ENCODE measurements at regions not wholly inside any gene's neighbourhood (a gene's known extent, or its start where the extent isn't known, plus 50 kb on each side); places are given as distances from the start of the nearest gene placed in this dataset.

DNA sequence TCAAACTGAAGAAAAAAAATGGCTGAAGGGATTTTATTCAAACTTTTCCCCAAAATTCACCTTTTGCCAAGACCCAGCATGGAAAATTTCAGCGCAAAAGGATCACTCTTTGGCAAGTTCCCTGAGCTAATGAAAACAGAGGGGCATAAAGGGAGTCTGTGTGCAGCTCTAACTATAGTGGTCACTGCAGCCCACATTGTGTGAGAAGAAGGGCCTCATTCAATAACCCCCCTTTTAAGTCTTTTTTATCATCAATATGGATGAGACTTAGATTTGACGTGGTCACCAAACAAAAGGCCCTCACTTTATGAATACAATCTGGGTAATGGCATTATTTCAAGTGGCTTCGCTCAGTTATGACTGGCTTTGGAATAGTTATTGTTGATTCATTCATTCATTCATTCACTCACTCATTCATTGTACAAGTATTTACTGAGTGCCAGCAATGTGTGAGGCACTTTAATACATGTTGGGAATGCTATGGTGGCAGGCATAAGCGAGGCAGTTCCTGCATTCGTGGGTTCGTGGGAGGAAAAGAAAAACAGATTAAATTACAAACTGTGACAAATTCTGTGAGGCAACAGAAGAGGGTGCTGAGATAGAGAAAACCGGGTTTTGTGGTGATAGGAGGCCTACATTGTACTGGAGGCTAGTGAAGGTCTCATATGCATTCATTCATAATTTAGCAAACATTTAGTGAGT, 145.7 kb upstream of the KLF4 start:
- Mint-ChIP-seq H3K27ac (no peak overlapping the region), H3K27me3 (peaks cover 25% of the 10 kb centered on the region), H3K4me1 (ENCODE audit: low read depth) (peaks cover 2% of the 10 kb centered on the region), H3K36me3 (no peaks in the 10 kb centered on the region), H3K4me3 (no peak overlapping the region), H3K9me3 (no peaks in the 10 kb centered on the region)
- intact Hi-C loops (cut with micrococcal nuclease) = no loop called here
- ChIA-PET CTCF (no interaction called here), POLR2A (no interaction called here)
- DNase-seq = no peak

GRCh38 chr9:107633406-107633805, 143.8 kb upstream of the KLF4 start:
- Mint-ChIP-seq H3K36me3 (no peaks in the 10 kb centered on the region), H3K4me3 (no peak overlapping the region), H3K27me3 (peaks cover 12% of the 10 kb centered on the region), H3K4me1 (ENCODE audit: low read depth) (peaks cover 2% of the 10 kb centered on the region), H3K27ac (no peak overlapping the region), H3K9me3 (no peaks in the 10 kb centered on the region)
- intact Hi-C loops (cut with micrococcal nuclease) = no loop called here
- ChIA-PET POLR2A (no interaction called here), CTCF (no interaction called here)
- no peak for DNase-seq

- Mint-ChIP-seq H3K27me3 (peaks cover 10% of the 10 kb centered on the region), H3K9me3 (no peaks in the 10 kb centered on the region), H3K4me1 (ENCODE audit: low read depth) (no peaks in the 10 kb centered on the region), H3K4me3 (no peak overlapping the region), H3K36me3 (no peaks in the 10 kb centered on the region), H3K27ac (no peak overlapping the region)
- intact Hi-C loops (cut with micrococcal nuclease) = no loop called here
- no peak for DNase-seq
- POLR2A ChIA-PET = no interaction called here
- CTCF ChIA-PET = no interaction called here
Measured at GRCh38 chr9:107632661-107633060, 143.1 kb upstream of the KLF4 start.

- CTCF ChIA-PET = no interaction called here
- intact Hi-C loops (cut with micrococcal nuclease) = no loop called here
- H3K27ac Mint-ChIP-seq = no peak overlapping the region
- H3K4me3 Mint-ChIP-seq = no peak overlapping the region
- peaks cover 9% of the 10 kb centered on the region for H3K27me3 Mint-ChIP-seq
- POLR2A ChIA-PET = no interaction called here
- H3K9me3 Mint-ChIP-seq = no peaks in the 10 kb centered on the region
- H3K4me1 Mint-ChIP-seq (ENCODE audit: low read depth) = no peaks in the 10 kb centered on the region
- no peak for DNase-seq
- no peaks in the 10 kb centered on the region for H3K36me3 Mint-ChIP-seq
Measured at GRCh38 chr9:107632216-107632615, 142.6 kb upstream of the KLF4 start.

GRCh38 chr9:107631788-107632187, 142.2 kb upstream of the KLF4 start:
- H3K4me3 Mint-ChIP-seq = no peak overlapping the region
- POLR2A ChIA-PET = no interaction called here
- CTCF ChIA-PET = no interaction called here
- intact Hi-C loops (cut with micrococcal nuclease) = no loop called here
- no peak overlapping the region for H3K27ac Mint-ChIP-seq
- H3K4me1 Mint-ChIP-seq (ENCODE audit: low read depth) = no peaks in the 10 kb centered on the region
- no peaks in the 10 kb centered on the region for H3K36me3 Mint-ChIP-seq
- no peak for DNase-seq
- peaks cover 6% of the 10 kb centered on the region for H3K27me3 Mint-ChIP-seq
- no peaks in the 10 kb centered on the region for H3K9me3 Mint-ChIP-seq

- Mint-ChIP-seq H3K27me3 (no peaks in the 10 kb centered on the region), H3K4me3 (no peak overlapping the region), H3K36me3 (no peaks in the 10 kb centered on the region), H3K4me1 (ENCODE audit: low read depth) (no peaks in the 10 kb centered on the region), H3K9me3 (no peaks in the 10 kb centered on the region), H3K27ac (no peak overlapping the region)
- POLR2A ChIA-PET = no interaction called here
- CTCF ChIA-PET = no interaction called here
- no peak for DNase-seq
- intact Hi-C loops (cut with micrococcal nuclease) = no loop called here
Measured at GRCh38 chr9:107630156-107630555, 140.6 kb upstream of the KLF4 start.

GRCh38 chr9:107628444-107628843, 138.9 kb upstream of the KLF4 start:
- POLR2A ChIA-PET = no interaction called here
- no peaks in the 10 kb centered on the region for H3K27me3 Mint-ChIP-seq
- intact Hi-C loops (cut with micrococcal nuclease) = no loop called here
- no peak overlapping the region for H3K4me3 Mint-ChIP-seq
- no peak overlapping the region for H3K27ac Mint-ChIP-seq
- DNase-seq = no peak
- no peaks in the 10 kb centered on the region for H3K4me1 Mint-ChIP-seq (ENCODE audit: low read depth)
- CTCF ChIA-PET = no interaction called here
- no peaks in the 10 kb centered on the region for H3K36me3 Mint-ChIP-seq
- no peaks in the 10 kb centered on the region for H3K9me3 Mint-ChIP-seq

- H3K27me3 Mint-ChIP-seq = no peaks in the 10 kb centered on the region
- POLR2A ChIA-PET = no interaction called here
- intact Hi-C loops (cut with micrococcal nuclease) = no loop called here
Measured at GRCh38 chr9:107627781-107628180, 138.2 kb upstream of the KLF4 start.

GRCh38 chr9:107626118-107626517, 136.5 kb upstream of the KLF4 start:
- no peaks in the 10 kb centered on the region for H3K27me3 Mint-ChIP-seq
- ChIA-PET POLR2A (no interaction called here), CTCF (interaction anchor here (1.0 kb wide), 1 partner anchor 9 kb away, joined by 3 read pairs; no protein-coding TSS in a partner anchor)
- no peaks in the 10 kb centered on the region for H3K36me3 Mint-ChIP-seq
- H3K27ac Mint-ChIP-seq = no peak overlapping the region
- intact Hi-C loops (cut with micrococcal nuclease) = no loop called here
- H3K9me3 Mint-ChIP-seq = no peaks in the 10 kb centered on the region
- no peak for DNase-seq
- H3K4me1 Mint-ChIP-seq (ENCODE audit: low read depth) = no peaks in the 10 kb centered on the region
- H3K4me3 Mint-ChIP-seq = no peak overlapping the region

More at GRCh38 chr9:107627781-107628180, 138.2 kb upstream of the KLF4 start:
- no peaks in the 10 kb centered on the region for H3K36me3 Mint-ChIP-seq
- H3K9me3 Mint-ChIP-seq = no peaks in the 10 kb centered on the region
- no peak overlapping the region for H3K4me3 Mint-ChIP-seq
- DNase-seq = no peak
- H3K4me1 Mint-ChIP-seq (ENCODE audit: low read depth) = no peaks in the 10 kb centered on the region
- CTCF ChIA-PET = no interaction called here
- H3K27ac Mint-ChIP-seq = no peak overlapping the region

DNA sequence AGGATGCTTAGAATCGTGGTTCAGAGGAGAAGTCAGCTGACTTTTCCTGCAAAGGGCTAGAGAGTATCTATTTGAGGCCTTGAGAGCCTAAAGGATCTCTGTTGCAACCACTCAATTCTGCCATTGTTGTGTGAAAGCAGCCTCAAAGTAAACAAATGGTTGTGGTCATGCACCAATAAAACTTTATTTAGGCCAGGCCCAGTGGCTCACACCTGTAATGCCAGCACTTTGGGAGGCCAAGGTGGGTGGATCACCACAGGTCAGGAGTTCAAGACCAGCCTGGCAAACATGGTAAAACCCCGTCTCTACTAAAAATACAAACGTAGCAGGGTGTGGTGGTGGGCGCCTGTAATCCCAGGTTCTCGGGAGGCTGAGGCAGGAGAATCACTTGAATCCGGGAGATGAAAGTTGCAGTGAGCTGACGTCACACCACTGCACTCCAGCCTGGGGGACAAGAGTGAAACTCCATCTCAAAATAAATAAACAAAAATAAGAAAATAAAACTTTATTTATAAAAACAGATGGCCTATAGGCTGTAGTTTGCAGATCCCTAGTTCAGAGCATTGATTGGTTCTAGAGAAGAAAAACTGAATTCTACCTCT, 135.9 kb upstream of the KLF4 start:
- intact Hi-C loops (cut with micrococcal nuclease) = no loop called here
- no peak for DNase-seq
- Mint-ChIP-seq H3K27ac (no peak overlapping the region), H3K9me3 (no peaks in the 10 kb centered on the region), H3K4me3 (no peak overlapping the region), H3K36me3 (no peaks in the 10 kb centered on the region), H3K27me3 (no peaks in the 10 kb centered on the region), H3K4me1 (ENCODE audit: low read depth) (no peaks in the 10 kb centered on the region)
- CTCF ChIA-PET = interaction anchor here (0.5 to 1.0 kb wide), 2 partner anchors 8 to 1742 kb away, joined by 3 read pairs; no protein-coding TSS in a partner anchor
- POLR2A ChIA-PET = no interaction called here

DNA sequence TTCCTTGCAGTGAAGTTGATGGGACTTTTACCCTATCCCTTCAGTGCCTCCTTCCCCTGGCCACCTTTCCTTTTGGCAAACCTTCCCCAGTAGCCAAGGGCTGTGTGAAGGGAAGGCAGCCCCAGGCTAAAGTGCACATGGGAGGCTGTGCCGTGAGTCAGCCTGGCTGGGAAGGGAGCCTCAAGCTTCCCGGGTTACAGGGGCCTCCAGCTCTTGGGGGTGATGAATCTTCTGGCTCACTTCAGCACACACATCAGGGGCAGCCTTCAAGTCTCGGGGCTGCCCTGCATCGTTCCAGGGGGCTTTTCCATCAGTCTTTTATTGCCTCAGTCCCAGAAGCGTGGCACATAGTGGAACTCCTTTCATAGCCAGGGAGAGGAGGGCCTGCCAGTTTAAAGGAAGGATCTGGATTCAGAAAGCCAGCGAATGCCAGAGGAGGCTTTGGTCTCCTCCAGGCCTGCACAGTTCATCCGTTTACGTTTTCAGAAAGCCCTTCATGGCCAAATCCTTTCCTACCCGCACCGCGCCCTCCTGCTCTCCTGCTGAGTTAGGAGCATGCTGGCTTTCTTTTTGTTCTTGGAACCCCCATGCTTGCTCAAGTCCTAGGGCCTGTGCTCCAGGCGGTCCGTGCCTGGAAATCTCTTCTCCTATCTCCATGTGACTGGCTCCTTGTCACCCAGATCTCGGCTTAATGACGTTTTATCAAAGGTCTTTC, 134.8 kb upstream of the KLF4 start:
- ChIA-PET POLR2A (no interaction called here), CTCF (interaction anchor here (0.5 kb wide), 1 partner anchor 1741 kb away, joined by 3 read pairs; no protein-coding TSS in a partner anchor)
- H3K36me3 Mint-ChIP-seq = no peaks in the 10 kb centered on the region
- no peaks in the 10 kb centered on the region for H3K27me3 Mint-ChIP-seq
- no peak for DNase-seq
- no peak overlapping the region for H3K27ac Mint-ChIP-seq
- H3K4me3 Mint-ChIP-seq = no peak overlapping the region
- H3K9me3 Mint-ChIP-seq = no peaks in the 10 kb centered on the region
- intact Hi-C loops (cut with micrococcal nuclease) = no loop called here
- no peaks in the 10 kb centered on the region for H3K4me1 Mint-ChIP-seq (ENCODE audit: low read depth)

- intact Hi-C loops (cut with micrococcal nuclease) = no loop called here
- CTCF ChIA-PET = no interaction called here
- no peaks in the 10 kb centered on the region for H3K36me3 Mint-ChIP-seq
- no peaks in the 10 kb centered on the region for H3K27me3 Mint-ChIP-seq
- H3K9me3 Mint-ChIP-seq = no peaks in the 10 kb centered on the region
- POLR2A ChIA-PET = no interaction called here
- no peak for DNase-seq
- no peaks in the 10 kb centered on the region for H3K4me1 Mint-ChIP-seq (ENCODE audit: low read depth)
- no peak overlapping the region for H3K4me3 Mint-ChIP-seq
- no peak overlapping the region for H3K27ac Mint-ChIP-seq
Measured at GRCh38 chr9:107621436-107621835, 131.9 kb upstream of the KLF4 start.

DNA sequence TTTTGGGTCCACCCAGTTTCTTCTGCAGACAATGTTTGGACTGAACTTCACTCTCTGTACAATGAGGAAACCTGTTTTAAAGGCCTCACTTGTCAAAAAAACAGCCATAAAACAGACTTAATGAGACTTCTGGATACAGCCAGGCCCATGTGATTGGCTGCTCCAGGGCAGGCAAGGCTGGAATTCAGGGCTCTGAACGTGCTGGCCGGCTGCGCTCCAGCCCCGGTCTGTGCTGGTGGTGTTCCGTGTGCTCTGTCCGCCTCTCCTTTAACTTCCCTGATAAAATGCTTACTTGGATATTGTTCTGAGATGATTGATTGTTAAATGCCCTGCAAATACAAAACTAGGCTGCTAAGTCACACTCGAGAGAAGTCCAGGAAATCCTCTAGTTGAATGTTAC, 131.2 kb upstream of the KLF4 start:
- ChIA-PET POLR2A (no interaction called here), CTCF (no interaction called here)
- Mint-ChIP-seq H3K4me3 (no peak overlapping the region), H3K9me3 (no peaks in the 10 kb centered on the region), H3K27ac (no peak overlapping the region), H3K4me1 (ENCODE audit: low read depth) (no peaks in the 10 kb centered on the region), H3K27me3 (no peaks in the 10 kb centered on the region), H3K36me3 (no peaks in the 10 kb centered on the region)
- no peak for DNase-seq
- intact Hi-C loops (cut with micrococcal nuclease) = no loop called here
